ENCODE measurements at regions not wholly inside any gene's neighbourhood (a gene's known extent, or its start where the extent isn't known, plus 50 kb on each side); places are given as distances from the start of the nearest gene placed in this dataset.

GRCh38 chr18:68406761-68407160, 308.1 kb downstream of the TMX3 start:
- TF ChIP-seq CTCF (IDR thresholded peaks at IDR 0.05; ENCODE audit: low read depth, low read length) (no peak), EZH2phosphoT487 (IDR thresholded peaks at IDR 0.05; ENCODE audit: low read depth) (no peak)

Measured in OCI-LY3 (cell line).